K562 (cell line): ENCODE measurements at regions not wholly inside any gene's neighbourhood (a gene's known extent, or its start where the extent isn't known, plus 50 kb on each side); places are given as distances from the start of the nearest gene placed in this dataset.

Experiments
- ARID3A ChIP-seq: IDR thresholded peaks from 2 replicates; pipeline ENCODE4 v1.6.1; 2012; ENCODE audit warnings: low read depth, low read length, improper control_type of control experiment, borderline replicate concordance
- SMARCC2 ChIP-seq: fragments of 450-650 bp; IDR thresholded peaks from 2 replicates; pipeline ENCODE4 v1.6.1; 2017; ENCODE audit warnings: antibody characterized with exemption, moderate library complexity, mild to moderate bottlenecking, low read depth
- THRAP3 ChIP-seq: fragments of 450-650 bp; IDR thresholded peaks from 2 replicates; pipeline ENCODE4 v1.6.1; 2016; ENCODE audit warnings: mild to moderate bottlenecking, inconsistent platforms, borderline replicate concordance
- ZBTB12 ChIP-seq: fragments of 250-450 bp; sonication (Bioruptor Pico); IDR thresholded peaks from 2 replicates; pipeline ENCODE4 v1.4.0; 2020
- ZEB2 ChIP-seq: fragments of 450-650 bp; IDR thresholded peaks from 2 replicates; pipeline ENCODE4 v1.6.1; 2016
- ZNF24 ChIP-seq: fragments of 450-650 bp; IDR thresholded peaks from 2 replicates; pipeline ENCODE4 v1.6.1; 2016
- ZNF584 ChIP-seq: fragments of 200-800 bp; sonication (Bioruptor generic); IDR thresholded peaks from 2 replicates; pipeline ENCODE4 v1.6.1; 2016; ENCODE audit warnings: low read depth, mild to moderate bottlenecking, missing genetic modification characterization, missing compliant biosample characterization
- TF ChIP-seq, protein P1 (sequence below), 2 experiments: fragments of 450-650 bp; IDR thresholded peaks; 2 replicates each; pipeline ENCODE4 v1.6.1; 2016; ENCODE audit warnings: mild to moderate bottlenecking in 2 of 2, borderline replicate concordance in 1 of 2, low read depth in 1 of 2, moderate library complexity in 1 of 2
- TF ChIP-seq, protein P2 (sequence below): fragments of 250-450 bp; sonication (Bioruptor Pico); IDR thresholded peaks from 2 replicates; pipeline ENCODE4 v1.5.0; 2020; ENCODE audit warnings: mild to moderate bottlenecking, borderline replicate concordance

GRCh38 chr12:46549527-46550265, 177.1 kb upstream of the SLC38A2 start (continued):
- TF ChIP-seq, protein P1, sequence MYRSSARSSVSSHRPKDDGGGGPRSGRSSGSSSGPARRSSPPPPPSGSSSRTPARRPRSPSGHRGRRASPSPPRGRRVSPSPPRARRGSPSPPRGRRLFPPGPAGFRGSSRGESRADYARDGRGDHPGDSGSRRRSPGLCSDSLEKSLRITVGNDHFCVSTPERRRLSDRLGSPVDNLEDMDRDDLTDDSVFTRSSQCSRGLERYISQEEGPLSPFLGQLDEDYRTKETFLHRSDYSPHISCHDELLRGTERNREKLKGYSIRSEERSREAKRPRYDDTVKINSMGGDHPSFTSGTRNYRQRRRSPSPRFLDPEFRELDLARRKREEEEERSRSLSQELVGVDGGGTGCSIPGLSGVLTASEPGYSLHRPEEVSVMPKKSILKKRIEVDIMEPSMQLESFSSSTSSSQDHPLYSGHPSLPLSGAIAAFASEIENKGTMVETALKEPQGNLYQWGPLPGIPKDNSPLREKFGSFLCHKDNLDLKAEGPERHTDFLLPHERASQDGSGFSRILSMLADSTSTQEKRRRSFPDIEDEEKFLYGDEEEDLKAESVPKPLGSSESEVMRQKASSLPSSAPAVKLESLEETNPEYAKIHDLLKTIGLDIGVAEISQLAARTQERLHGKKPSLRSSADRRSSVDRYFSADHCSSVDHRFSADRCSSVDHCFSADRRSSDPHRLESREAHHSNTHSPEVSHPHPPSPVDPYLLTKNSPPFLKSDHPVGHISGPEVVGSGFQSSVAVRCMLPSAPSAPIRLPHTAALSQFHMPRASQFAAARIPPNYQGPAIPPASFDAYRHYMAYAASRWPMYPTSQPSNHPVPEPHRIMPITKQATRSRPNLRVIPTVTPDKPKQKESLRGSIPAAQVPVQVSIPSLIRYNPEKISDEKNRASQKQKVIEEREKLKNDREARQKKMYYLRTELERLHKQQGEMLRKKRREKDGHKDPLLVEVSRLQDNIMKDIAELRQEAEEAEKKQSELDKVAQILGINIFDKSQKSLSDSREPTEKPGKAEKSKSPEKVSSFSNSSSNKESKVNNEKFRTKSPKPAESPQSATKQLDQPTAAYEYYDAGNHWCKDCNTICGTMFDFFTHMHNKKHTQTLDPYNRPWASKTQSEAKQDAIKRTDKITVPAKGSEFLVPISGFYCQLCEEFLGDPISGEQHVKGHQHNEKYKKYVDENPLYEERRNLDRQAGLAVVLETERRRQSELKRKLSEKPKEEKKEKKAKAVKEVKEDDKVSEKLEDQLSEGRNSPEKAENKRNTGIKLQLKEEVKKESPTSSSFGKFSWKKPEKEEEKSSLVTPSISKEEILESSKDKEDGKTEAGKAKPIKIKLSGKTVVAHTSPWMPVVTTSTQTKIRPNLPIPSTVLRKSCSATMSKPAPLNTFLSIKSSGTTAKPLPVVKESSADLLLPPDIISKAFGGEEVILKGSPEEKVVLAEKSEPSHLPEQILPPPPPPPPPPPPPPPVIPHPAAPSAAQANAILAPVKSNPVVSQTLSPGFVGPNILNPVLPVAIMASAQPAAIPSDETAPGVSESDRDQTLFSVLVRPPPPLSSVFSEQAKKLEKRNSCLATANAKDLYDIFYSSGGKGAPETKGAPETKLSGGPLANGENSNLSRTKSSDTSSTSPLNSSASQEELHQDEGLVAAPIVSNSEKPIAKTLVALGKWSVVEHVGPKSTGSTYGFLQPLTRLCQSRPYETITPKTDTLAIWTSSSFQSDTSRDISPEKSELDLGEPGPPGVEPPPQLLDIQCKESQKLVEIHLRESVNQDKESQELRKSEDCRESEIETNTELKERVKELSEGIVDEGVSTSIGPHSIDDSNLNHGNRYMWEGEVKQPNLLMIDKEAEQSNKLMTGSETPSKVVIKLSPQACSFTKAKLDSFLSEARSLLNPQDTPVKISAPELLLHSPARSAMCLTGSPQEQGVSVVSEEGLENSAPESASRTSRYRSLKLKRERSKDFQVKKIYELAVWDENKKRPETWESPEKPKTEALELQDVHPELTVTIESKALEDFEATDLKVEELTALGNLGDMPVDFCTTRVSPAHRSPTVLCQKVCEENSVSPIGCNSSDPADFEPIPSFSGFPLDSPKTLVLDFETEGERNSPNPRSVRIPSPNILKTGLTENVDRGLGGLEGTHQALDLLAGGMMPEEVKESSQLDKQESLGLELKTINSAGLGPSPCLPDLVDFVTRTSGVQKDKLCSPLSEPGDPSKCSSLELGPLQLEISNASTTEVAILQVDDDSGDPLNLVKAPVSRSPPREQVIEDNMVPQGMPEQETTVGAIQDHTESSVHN (IDR thresholded peaks at IDR 0.05; ENCODE audit: borderline replicate concordance in 1 of 2, low read depth in 1 of 2), result peak in 1 of 2 experiments; percentile 37; a peak in 1 of 4 replicates
- TF ChIP-seq, protein P2, sequence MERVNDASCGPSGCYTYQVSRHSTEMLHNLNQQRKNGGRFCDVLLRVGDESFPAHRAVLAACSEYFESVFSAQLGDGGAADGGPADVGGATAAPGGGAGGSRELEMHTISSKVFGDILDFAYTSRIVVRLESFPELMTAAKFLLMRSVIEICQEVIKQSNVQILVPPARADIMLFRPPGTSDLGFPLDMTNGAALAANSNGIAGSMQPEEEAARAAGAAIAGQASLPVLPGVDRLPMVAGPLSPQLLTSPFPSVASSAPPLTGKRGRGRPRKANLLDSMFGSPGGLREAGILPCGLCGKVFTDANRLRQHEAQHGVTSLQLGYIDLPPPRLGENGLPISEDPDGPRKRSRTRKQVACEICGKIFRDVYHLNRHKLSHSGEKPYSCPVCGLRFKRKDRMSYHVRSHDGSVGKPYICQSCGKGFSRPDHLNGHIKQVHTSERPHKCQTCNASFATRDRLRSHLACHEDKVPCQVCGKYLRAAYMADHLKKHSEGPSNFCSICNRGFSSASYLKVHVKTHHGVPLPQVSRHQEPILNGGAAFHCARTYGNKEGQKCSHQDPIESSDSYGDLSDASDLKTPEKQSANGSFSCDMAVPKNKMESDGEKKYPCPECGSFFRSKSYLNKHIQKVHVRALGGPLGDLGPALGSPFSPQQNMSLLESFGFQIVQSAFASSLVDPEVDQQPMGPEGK, result 0 out of 2 replicates have a peak, but pooled peaks have one; percentile 45
- TF ChIP-seq ARID3A, result 0 out of 2 replicates have a peak, but pooled peaks have one; percentile 66
- TF ChIP-seq ZNF584, result peak; percentile 85
- no peak for TF ChIP-seq ZEB2
- TF ChIP-seq THRAP3, result no peak
- TF ChIP-seq ZBTB12 (CRISPR knock-in tag), result peak; percentile 57; the same call in 1 of the 2 replicates
- TF ChIP-seq SMARCC2, result peak; percentile 71; the same call in 1 of the 2 replicates
- TF ChIP-seq ZNF24, result peak; percentile 73; the same call in 1 of the 2 replicates
